ENCODE measurements at regions not wholly inside any gene's neighbourhood (a gene's known extent, or its start where the extent isn't known, plus 50 kb on each side); places are given as distances from the start of the nearest gene placed in this dataset.
A peak's percentile ranks its signal among the peaks of the same experiment; 100 is the strongest.

DNA sequence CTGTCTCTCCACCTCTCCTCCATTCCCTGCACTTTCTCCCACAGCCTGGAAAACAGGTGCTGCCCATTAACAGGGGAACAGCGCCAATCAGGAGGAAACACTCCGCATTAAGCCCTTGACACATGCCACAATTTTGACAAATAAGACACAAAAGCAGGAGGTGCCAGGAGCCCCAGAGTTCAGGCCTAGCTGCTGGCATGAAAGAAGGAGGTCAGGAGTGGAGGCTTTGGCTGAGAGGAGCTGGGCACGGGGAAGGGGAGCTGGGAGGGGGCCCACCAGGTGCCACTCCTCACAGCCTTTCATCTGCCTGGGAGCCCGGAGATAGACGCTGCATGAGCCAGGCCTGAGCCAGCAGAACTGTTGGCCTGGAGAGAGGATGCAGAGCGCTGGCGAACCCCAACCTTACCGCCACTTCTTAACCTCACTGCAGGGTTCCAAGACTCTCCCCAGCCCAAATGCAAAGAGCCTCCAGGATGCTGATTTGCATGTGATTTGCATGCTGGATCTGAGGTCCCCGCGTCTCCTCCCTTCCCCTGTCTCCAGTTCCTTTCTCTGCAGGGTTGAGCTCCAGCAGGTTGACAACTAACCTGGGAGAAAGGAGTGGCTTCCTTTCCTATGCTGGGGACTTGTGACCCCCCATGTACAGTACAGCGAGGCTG lies 139.8 kb upstream of the SDK2 start:
- no peak for DNase-seq (ENCODE audit: low read depth)
- no peak overlapping the region for H3K4me3 ChIP-seq (ENCODE audit: low read depth, low read length)
- TF ChIP-seq, protein P1, sequence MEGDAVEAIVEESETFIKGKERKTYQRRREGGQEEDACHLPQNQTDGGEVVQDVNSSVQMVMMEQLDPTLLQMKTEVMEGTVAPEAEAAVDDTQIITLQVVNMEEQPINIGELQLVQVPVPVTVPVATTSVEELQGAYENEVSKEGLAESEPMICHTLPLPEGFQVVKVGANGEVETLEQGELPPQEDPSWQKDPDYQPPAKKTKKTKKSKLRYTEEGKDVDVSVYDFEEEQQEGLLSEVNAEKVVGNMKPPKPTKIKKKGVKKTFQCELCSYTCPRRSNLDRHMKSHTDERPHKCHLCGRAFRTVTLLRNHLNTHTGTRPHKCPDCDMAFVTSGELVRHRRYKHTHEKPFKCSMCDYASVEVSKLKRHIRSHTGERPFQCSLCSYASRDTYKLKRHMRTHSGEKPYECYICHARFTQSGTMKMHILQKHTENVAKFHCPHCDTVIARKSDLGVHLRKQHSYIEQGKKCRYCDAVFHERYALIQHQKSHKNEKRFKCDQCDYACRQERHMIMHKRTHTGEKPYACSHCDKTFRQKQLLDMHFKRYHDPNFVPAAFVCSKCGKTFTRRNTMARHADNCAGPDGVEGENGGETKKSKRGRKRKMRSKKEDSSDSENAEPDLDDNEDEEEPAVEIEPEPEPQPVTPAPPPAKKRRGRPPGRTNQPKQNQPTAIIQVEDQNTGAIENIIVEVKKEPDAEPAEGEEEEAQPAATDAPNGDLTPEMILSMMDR (IDR thresholded peaks at IDR 0.05; ENCODE audit: insufficient read depth, low read depth, low read length), result no peak

DNA sequence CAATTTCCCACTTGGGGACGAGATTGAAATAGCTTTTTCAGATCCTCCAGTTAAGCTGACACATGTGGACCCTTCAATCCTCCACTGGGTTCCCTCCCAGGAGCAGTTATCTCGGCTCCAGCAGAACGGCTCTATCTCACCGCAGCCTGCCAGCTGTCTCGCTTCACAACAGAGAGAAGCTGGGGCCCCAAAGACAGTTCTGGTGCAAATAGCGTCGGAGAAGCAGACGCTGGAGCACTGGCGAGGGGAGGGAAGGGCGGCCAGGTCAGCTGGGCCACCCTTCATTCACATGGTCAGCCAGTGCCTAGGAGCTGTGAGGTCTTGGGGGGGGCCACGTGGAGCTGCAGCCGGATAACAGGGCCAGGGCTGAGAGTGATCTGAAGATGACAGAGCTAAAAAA lies 141.3 kb upstream of the SDK2 start:
- TF ChIP-seq, protein P1 (IDR thresholded peaks at IDR 0.05; ENCODE audit: insufficient read depth, low read depth, low read length), result no peak

DNA sequence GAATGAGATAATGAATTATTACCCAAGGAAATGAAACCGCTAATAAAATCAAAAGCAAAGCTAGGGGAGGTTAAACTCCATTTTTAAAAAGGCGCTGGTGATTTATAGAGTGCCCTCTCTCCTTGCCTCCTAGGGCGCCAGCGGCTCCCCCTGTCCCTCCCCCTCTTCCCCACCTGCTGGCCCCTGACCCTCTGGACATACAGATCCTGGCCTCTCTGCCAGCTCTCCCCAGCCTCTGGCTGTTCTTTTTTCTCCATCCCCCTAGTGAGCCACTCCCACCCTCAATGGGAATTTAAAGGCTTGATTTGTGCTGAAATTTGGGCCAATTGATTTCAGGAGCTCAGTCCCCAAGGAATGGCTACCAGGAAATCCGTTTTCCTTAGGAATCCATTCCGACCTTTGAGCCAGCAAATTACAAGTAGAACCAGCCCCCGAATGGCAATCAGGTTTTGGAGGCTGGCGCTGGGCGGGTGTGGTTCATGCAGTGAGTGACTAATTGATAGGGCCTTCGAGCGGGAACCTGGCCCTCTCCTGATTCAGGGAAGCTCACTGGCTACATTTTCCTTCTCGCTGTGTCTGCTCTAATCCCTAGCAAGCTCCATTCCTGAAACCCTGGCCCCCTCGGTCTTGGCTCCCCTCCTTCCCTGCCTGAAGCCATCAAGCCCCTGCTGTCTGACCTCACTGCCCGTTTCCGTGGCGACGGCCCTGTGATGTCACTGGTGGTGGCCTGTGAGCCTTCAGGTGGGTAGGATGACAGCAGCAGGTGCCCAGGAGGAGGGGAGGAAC lies 141.9 kb upstream of the SDK2 start:
- TF ChIP-seq, protein P1 (IDR thresholded peaks at IDR 0.05; ENCODE audit: insufficient read depth, low read depth, low read length), result no peak
- no peak overlapping the region for H3K4me3 ChIP-seq (ENCODE audit: low read depth, low read length)
- DNase-seq (ENCODE audit: low read depth), result no peak

More for the DNA sequence above, 141.3 kb upstream of the SDK2 start:
- peak; percentile 28 for DNase-seq (ENCODE audit: low read depth)
- no peak overlapping the region for H3K4me3 ChIP-seq (ENCODE audit: low read depth, low read length)

DNA sequence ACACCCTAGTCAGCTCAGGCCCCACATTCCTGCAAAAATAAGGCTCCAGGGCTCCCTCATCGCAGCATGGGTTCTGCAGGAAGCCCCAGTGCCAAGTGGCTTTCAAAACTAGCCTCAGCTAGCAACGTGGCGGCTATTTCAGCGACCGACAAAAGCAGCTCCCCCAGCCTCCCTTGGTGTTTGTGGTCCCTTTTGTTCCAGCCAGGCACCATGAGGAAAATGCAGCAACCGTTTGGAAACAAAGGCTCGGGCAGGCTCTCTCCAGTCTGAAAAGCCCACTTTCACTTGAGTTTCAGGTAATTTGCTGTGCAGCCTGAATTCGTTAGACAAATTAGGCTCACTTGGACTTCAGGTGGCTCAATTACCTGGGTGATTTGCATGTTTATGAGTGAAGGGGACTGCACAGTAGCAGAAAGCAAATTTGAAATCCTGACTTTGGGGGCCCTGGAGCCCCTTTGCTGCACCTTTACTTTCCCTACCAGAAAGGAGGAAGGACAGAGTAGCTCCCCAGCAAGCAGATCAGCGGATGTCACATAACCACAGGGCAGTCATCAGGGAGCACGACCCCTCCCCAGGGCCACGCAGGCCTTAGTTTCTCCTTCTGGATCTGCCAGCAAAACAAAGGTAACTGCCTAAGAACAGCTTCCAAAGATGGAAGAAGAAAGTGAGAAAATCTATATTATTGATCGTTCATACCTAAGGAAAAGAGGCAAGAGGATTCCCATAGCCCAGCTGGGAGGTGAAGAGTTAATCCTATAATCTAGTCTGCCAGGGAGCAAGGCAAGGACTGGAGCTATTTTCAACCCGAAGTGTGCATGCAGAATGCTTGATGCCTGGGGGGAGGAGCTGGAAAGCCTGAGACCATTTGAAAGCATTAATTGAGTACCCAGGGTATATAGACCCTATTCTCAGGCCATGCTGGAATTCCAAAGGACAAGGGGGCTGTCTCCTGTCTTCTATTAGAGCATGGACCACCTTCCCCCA lies 143.1 kb upstream of the SDK2 start:
- TF ChIP-seq, protein P1 (IDR thresholded peaks at IDR 0.05; ENCODE audit: insufficient read depth, low read depth, low read length), result no peak
- DNase-seq (ENCODE audit: low read depth), result no peak
- H3K4me3 ChIP-seq (ENCODE audit: low read depth, low read length), result no peak overlapping the region

DNA sequence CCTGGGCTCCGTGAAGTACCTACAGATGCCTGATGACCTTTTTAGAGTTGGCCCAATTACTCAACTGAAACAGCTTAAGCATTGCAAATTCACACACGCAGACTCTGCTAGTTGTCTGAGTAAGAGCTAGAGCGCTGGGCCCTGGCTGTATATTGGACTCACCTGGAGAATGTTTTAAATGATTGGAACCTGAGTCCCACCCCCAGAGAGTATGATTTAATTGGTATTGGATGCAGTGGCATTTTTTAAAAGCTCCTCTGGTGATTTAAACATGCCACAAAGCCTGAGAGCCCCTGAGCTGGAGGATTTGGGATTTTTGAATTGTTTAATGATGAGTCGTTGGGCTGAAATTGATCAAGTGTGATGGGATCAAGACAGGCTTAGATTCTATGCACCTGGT lies 143.9 kb upstream of the SDK2 start:
- no peak overlapping the region for H3K4me3 ChIP-seq (ENCODE audit: low read depth, low read length)
- TF ChIP-seq, protein P1 (IDR thresholded peaks at IDR 0.05; ENCODE audit: insufficient read depth, low read depth, low read length), result no peak
- no peak for DNase-seq (ENCODE audit: low read depth)

DNA sequence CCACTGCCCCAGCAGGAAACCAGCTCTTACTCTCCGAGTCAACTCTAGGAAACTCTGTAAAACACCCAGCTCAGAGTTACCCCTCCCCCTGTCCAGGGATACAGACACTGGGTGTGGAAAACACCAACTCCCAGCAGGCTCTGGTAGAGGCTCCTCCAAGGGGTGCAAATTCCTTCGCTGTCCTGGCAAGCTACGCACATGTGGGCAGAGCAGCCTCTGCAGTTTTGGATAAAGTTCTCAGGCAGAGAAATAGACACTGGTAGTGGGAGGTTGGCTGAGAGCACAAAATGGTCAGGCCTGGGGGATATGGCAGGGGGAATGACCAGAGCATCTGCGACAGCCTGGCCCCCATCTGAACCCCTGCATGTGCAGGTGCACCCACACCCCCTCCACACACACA lies 146.9 kb upstream of the SDK2 start:
- H3K4me3 ChIP-seq (ENCODE audit: low read depth, low read length), result no peak overlapping the region
- no peak for DNase-seq (ENCODE audit: low read depth)
- TF ChIP-seq, protein P1 (IDR thresholded peaks at IDR 0.05; ENCODE audit: insufficient read depth, low read depth, low read length), result no peak
